ENCODE measurements at regions not wholly inside any gene's neighbourhood (a gene's known extent, or its start where the extent isn't known, plus 50 kb on each side); places are given as distances from the start of the nearest gene placed in this dataset.

- TF ChIP-seq CTCF (IDR thresholded peaks at IDR 0.05; ENCODE audit: poor library complexity, severe bottlenecking) = no peak
- no peak for TF ChIP-seq EZH2 (IDR thresholded peaks at IDR 0.05; ENCODE audit: borderline replicate concordance, insufficient read depth, low read length, poor library complexity, severe bottlenecking)
These were observed 176.3 kb downstream of the KLF12 start for GRCh38 chr13:73957889-73958288.

All from neural cell (in vitro differentiated cells).